ENCODE measurements at regions not wholly inside any gene's neighbourhood (a gene's known extent, or its start where the extent isn't known, plus 50 kb on each side); places are given as distances from the start of the nearest gene placed in this dataset.

DNA sequence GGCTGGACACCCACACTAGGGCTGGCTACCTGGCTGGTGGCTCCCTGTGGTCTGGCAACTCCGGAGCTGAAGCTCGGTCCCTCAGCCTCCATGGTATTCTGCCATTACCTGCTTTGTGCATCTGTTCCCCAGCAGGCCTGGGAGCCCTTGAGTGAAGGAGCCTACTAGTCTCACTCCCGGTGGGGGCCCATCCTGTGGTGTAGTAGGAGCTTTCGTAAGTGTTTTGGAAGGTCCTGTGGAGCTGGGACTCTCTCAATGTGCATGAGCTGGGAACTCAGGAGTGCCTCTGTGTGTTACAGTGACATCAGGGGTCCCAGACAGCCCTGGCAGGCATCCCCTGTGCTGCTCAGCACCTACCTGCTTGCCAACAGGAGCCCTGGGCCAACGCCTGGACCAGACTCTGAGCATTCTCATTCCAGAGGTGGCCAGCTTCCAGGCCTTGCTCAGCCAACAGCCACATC is 267.1 kb downstream of the GADD45G start:
- Histone ChIP-seq H3K9me3 (no peaks in the 10 kb centered on the region), H3K27ac (no peak overlapping the region), H3K27me3 (no peaks in the 10 kb centered on the region), H3K9ac (ENCODE audit: low read depth in 2 of 2, low read length in 2 of 2) (no peak overlapping the region), H3K36me3 (no peaks in the 10 kb centered on the region), H3K4me1 (no peaks in the 10 kb centered on the region), H3K4me3 (no peak overlapping the region)
- no peak for DNase-seq
- TF ChIP-seq CTCF (IDR thresholded peaks at IDR 0.05), result no peak
- intact Hi-C loops (cut with DNase I), result no loop called here

DNA sequence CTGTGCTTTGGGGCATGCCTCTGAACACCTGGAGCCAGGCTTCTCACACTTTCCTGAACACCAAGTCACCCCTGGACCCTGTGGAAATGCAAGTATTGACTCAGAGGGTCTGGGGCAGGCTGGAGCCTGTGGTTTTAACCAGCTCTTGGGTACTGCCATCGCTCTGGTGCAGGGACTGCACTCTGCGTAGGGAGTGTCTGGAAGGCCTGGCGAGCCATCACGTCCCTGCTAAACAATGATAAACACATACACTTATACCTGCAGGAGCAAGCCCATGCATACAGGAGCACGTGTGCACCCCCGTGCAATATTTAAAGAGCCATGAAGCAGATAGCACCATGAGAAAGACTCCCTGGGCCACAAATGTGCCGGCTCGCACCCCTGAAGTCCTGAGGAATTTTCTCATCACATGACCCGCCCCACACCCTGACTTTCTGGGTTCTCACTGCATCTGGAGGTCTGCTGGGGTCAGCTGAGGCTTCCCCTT is 267.7 kb downstream of the GADD45G start:
- H3K4me1 ChIP-seq, result no peaks in the 10 kb centered on the region
- no peaks in the 10 kb centered on the region for H3K27me3 ChIP-seq
- no peak overlapping the region for H3K4me3 ChIP-seq
- no peaks in the 10 kb centered on the region for H3K9me3 ChIP-seq
- no peak for DNase-seq
- no peak overlapping the region for H3K27ac ChIP-seq
- intact Hi-C loops (cut with DNase I), result no loop called here
- H3K36me3 ChIP-seq, result no peaks in the 10 kb centered on the region
- TF ChIP-seq CTCF (IDR thresholded peaks at IDR 0.05), result no peak
- no peak overlapping the region for H3K9ac ChIP-seq (ENCODE audit: low read depth in 2 of 2, low read length in 2 of 2)

DNA sequence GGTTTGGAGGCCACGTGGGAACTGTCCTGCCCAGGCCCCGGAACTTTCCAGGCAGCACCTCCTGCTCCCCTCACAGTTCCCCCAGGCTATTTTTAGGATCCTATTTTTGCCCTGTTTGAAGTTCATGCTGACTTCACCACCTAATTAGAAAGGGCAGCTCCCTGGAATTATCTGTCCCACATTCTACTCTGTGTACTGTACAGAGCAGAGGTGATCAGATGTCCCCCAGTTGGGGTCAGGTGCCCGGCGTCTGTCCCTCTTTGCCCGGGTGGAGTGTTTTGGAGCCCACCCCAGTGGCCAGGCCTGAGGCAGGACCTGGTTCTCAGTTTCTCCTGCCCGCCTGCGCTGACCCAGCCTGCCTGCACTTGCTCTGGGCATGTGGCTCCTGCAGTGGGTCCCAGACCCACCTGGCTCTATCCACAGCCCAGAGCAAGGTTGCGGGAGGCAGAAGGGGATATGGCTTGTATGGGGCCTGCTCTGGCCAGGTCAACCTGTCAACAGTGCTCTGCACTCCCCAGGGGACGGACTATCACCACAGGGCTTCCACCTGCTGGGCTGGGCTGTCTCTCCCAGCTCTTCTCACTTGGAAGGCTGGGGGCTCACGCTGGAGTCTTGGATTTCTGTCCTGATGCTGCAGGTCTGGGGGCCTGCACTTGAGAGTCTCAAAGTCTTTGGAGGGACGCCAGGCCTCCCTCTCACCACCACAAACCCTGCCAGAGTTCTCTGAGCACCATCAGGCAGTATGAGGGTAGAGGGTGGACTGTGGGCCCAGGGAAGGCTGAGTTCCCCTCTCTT is 268.3 kb downstream of the GADD45G start:
- intact Hi-C loops (cut with DNase I), result no loop called here
- Histone ChIP-seq H3K4me1 (no peaks in the 10 kb centered on the region), H3K4me3 (no peak overlapping the region), H3K27me3 (no peaks in the 10 kb centered on the region), H3K36me3 (no peaks in the 10 kb centered on the region), H3K9ac (ENCODE audit: low read depth in 2 of 2, low read length in 2 of 2) (no peak overlapping the region), H3K27ac (no peak overlapping the region), H3K9me3 (no peaks in the 10 kb centered on the region)
- no peak for DNase-seq
- TF ChIP-seq CTCF (IDR thresholded peaks at IDR 0.05), result no peak

- Histone ChIP-seq H3K4me1 (no peaks in the 10 kb centered on the region), H3K36me3 (no peaks in the 10 kb centered on the region), H3K27ac (no peak overlapping the region), H3K9ac (ENCODE audit: low read depth in 2 of 2, low read length in 2 of 2) (no peak overlapping the region), H3K27me3 (no peaks in the 10 kb centered on the region), H3K4me3 (no peak overlapping the region), H3K9me3 (no peaks in the 10 kb centered on the region)
- no peak for DNase-seq
- TF ChIP-seq CTCF (IDR thresholded peaks at IDR 0.05), result no peak
- intact Hi-C loops (cut with DNase I), result no loop called here
These were observed 269.0 kb downstream of the GADD45G start for GRCh38 chr9:89873801-89874200.

- Histone ChIP-seq H3K36me3 (no peaks in the 10 kb centered on the region), H3K4me1 (no peaks in the 10 kb centered on the region), H3K9ac (ENCODE audit: low read depth in 2 of 2, low read length in 2 of 2) (peak overlapping the region in 1 of 2 donors; percentile 4), H3K4me3 (no peak overlapping the region), H3K27me3 (no peaks in the 10 kb centered on the region), H3K27ac (no peak overlapping the region), H3K9me3 (no peaks in the 10 kb centered on the region)
- DNase-seq, result no peak
- TF ChIP-seq CTCF (IDR thresholded peaks at IDR 0.05), result no peak
- intact Hi-C loops (cut with DNase I), result no loop called here
These were observed 269.8 kb downstream of the GADD45G start for GRCh38 chr9:89874351-89875321.

Measured in colonic mucosa (tissue), 4 donors.